GM23338 (cell line): ENCODE measurements at regions not wholly inside any gene's neighbourhood (a gene's known extent, or its start where the extent isn't known, plus 50 kb on each side); places are given as distances from the start of the nearest gene placed in this dataset.

Experiments used
- ATAC-seq: fragments of 200-7000 bp; cut with Tn5 transposase; 3 replicates; pipeline ENCODE4 v1.9.1; 2020
- DNase-seq: peaks from one replicate; pipeline ENCODE4 v3.0.0-alpha.2; 2015; ENCODE audit warnings: low spot score
- H2AFZ ChIP-seq: fragments of 200-600 bp; sonication (generic); 2 replicates; pipeline ENCODE4 v1.8.0; 2016; ENCODE audit warnings: antibody characterized with exemption, mild to moderate bottlenecking, moderate library complexity
- H3F3A ChIP-seq: fragments of 200-600 bp; sonication (generic); replicated peaks from 2 replicates; pipeline ENCODE4 v1.8.0; 2017; ENCODE audit warnings: antibody characterized with exemption, mixed run types, low read depth
- H3K27ac ChIP-seq: fragments of 200-600 bp; sonication (generic); 2 replicates; pipeline ENCODE4 v1.6.1; 2016; ENCODE audit warnings: low read depth
- H3K27me3 ChIP-seq: fragments of 200-600 bp; sonication (generic); 2 replicates; pipeline ENCODE4 v1.8.0; 2016; ENCODE audit warnings: mild to moderate bottlenecking, mixed run types, moderate library complexity; ENCODE audit not compliant: insufficient read depth
- H3K36me3 ChIP-seq: fragments of 200-600 bp; sonication (generic); 2 replicates; pipeline ENCODE4 v1.8.0; 2016; ENCODE audit warnings: mild to moderate bottlenecking; ENCODE audit not compliant: insufficient read depth
- H3K4me1 ChIP-seq: fragments of 200-600 bp; sonication (generic); 2 replicates; pipeline ENCODE4 v1.8.0; 2016; ENCODE audit warnings: mild to moderate bottlenecking, moderate library complexity; ENCODE audit not compliant: insufficient read depth
- H3K4me2 ChIP-seq: fragments of 200-600 bp; sonication (generic); 2 replicates; pipeline ENCODE4 v1.7.1; 2017; ENCODE audit warnings: mixed run types
- H3K4me3 ChIP-seq: fragments of 200-600 bp; sonication (generic); 2 replicates; pipeline ENCODE4 v1.6.1; 2016; ENCODE audit warnings: mixed run types
- H3K79me2 ChIP-seq: fragments of 200-600 bp; sonication (generic); replicated peaks from 2 replicates; pipeline ENCODE4 v1.8.0; 2017; ENCODE audit warnings: mild to moderate bottlenecking; ENCODE audit not compliant: insufficient read depth
- H3K9me2 ChIP-seq: fragments of 200-600 bp; sonication (generic); 2 replicates; pipeline ENCODE4 v1.8.0; 2017; ENCODE audit not compliant: insufficient read depth
- H4K20me1 ChIP-seq: fragments of 200-600 bp; sonication (generic); replicated peaks from 2 replicates; pipeline ENCODE4 v1.8.0; 2017; ENCODE audit warnings: mild to moderate bottlenecking; ENCODE audit not compliant: insufficient read depth
- H3K27ac Mint-ChIP-seq: 2 replicates; pipeline ENCODE4 v1.8.0; 2020; ENCODE audit warnings: inconsistent platforms, mild to moderate bottlenecking, moderate library complexity, mixed read lengths
- H3K27me3 Mint-ChIP-seq: 3 replicates; pipeline ENCODE4 v1.8.0; 2022; ENCODE audit warnings: low read depth, mild to moderate bottlenecking, moderate library complexity, mixed read lengths, inconsistent platforms; ENCODE audit not compliant: insufficient read depth, poor library complexity
- H3K36me3 Mint-ChIP-seq: 3 replicates; pipeline ENCODE4 v1.8.0; 2021; ENCODE audit warnings: low read depth, mild to moderate bottlenecking, inconsistent platforms, moderate library complexity, mixed read lengths
- H3K4me1 Mint-ChIP-seq: 3 replicates; pipeline ENCODE4 v1.8.0; 2020; ENCODE audit warnings: mild to moderate bottlenecking, inconsistent platforms, mixed read lengths
- H3K4me3 Mint-ChIP-seq: 3 replicates; pipeline ENCODE4 v1.8.0; 2021; ENCODE audit warnings: moderate library complexity, mild to moderate bottlenecking, inconsistent platforms, mixed read lengths
- H3K9me3 Mint-ChIP-seq: 3 replicates; pipeline ENCODE4 v1.8.0; 2020; ENCODE audit warnings: moderate library complexity, mild to moderate bottlenecking, inconsistent platforms, mixed read lengths
- CTCF ChIP-seq, 2 experiments: fragments of 200-600 bp in 1 of 2; sonication (generic) in 1 of 2; conservative IDR thresholded peaks; 2 replicates each; pipeline versions ENCODE4 v1.5.1 to v1.6.1; 2016 to 2017; ENCODE audit warnings: antibody characterized with exemption in 2 of 2, low read depth in 2 of 2, mild to moderate bottlenecking in 2 of 2, moderate library complexity in 1 of 2
- EZH2phosphoT487 ChIP-seq: fragments of 200-600 bp; sonication (generic); IDR thresholded peaks from one replicate; pipeline ENCODE4 v1.8.1; 2018; ENCODE audit warnings: antibody characterized with exemption; ENCODE audit not compliant: unreplicated experiment
- JUNB ChIP-seq: IDR thresholded peaks from one replicate; pipeline ENCODE4 v1.6.1; 2016; ENCODE audit warnings: antibody characterized with exemption; ENCODE audit not compliant: unreplicated experiment
- NANOG ChIP-seq: IDR thresholded peaks from 2 replicates; pipeline ENCODE4 v1.6.1; 2016; ENCODE audit warnings: antibody characterized with exemption, borderline replicate concordance
- POLR2AphosphoS5 ChIP-seq: IDR thresholded peaks from 2 replicates; pipeline ENCODE4 v1.6.1; 2016; ENCODE audit warnings: antibody characterized with exemption, low read depth
- STAT1 ChIP-seq: IDR thresholded peaks from one replicate; pipeline ENCODE4 v1.6.1; 2016; ENCODE audit warnings: antibody characterized with exemption; ENCODE audit not compliant: unreplicated experiment
- ZNF114 ChIP-seq: fragments of 250-450 bp; sonication (Bioruptor Pico); IDR thresholded peaks from 2 replicates; pipeline ENCODE4 v1.5.0; 2020; ENCODE audit warnings: mild to moderate bottlenecking, moderate library complexity
- ZNF331 ChIP-seq: fragments of 250-450 bp; sonication (Bioruptor Pico); IDR thresholded peaks from 2 replicates; pipeline ENCODE4 v1.5.0; 2020; ENCODE audit warnings: low read depth, mild to moderate bottlenecking, moderate library complexity
- TF ChIP-seq, protein P1 (sequence below): fragments of 250-450 bp; sonication (Bioruptor Pico); IDR thresholded peaks from 2 replicates; pipeline ENCODE4 v1.5.0; 2020; ENCODE audit warnings: mild to moderate bottlenecking, moderate library complexity

DNA sequence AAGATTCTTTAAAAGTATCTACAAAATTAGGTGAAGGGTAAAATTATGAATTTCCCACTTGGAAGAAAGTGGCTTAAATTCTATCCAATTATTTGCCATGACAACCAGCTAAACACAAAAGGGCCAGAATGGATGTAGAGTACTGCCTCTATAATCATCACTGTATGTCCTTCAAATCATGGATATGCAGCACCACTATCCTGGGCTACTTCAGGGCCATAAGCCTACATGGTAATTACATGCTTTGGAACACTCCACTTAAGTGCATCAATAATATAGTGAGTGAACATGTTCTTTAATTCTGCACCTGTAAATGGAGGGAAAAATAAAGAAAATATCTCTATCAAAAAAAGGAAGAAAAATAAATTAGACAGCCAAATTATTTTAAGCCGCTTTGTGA lies 575.2 kb downstream of the ISL1 start:
- Histone ChIP-seq H3F3A (no peaks in the 10 kb centered on the region), H3K27me3 (no peaks in the 10 kb centered on the region), H2AFZ (no peak overlapping the region), H3K4me1 (no peaks in the 10 kb centered on the region), H4K20me1 (no peaks in the 10 kb centered on the region), H3K36me3 (no peaks in the 10 kb centered on the region; the same call in 1 of the 2 replicates), H3K79me2 (no peaks in the 10 kb centered on the region), H3K27ac (no peak overlapping the region), H3K4me3 (no peak overlapping the region), H3K9me2 (no peaks in the 10 kb centered on the region), H3K4me2 (no peak overlapping the region)
- ATAC-seq (no peak), DNase-seq (no peak)
- peaks cover 25% of the 10 kb centered on the region for H3K9me3 Mint-ChIP-seq
- no peak overlapping the region for H3K27ac Mint-ChIP-seq
- H3K36me3 Mint-ChIP-seq = peaks cover 14% of the 10 kb centered on the region; the same call in 2 of the 3 replicates
- TF ChIP-seq EZH2phosphoT487 = no peak
- TF ChIP-seq ZNF114 (CRISPR knock-in tag) = no peak
- no peak for TF ChIP-seq STAT1
- TF ChIP-seq POLR2AphosphoS5 = no peak
- TF ChIP-seq NANOG = no peak
- TF ChIP-seq, protein P1, sequence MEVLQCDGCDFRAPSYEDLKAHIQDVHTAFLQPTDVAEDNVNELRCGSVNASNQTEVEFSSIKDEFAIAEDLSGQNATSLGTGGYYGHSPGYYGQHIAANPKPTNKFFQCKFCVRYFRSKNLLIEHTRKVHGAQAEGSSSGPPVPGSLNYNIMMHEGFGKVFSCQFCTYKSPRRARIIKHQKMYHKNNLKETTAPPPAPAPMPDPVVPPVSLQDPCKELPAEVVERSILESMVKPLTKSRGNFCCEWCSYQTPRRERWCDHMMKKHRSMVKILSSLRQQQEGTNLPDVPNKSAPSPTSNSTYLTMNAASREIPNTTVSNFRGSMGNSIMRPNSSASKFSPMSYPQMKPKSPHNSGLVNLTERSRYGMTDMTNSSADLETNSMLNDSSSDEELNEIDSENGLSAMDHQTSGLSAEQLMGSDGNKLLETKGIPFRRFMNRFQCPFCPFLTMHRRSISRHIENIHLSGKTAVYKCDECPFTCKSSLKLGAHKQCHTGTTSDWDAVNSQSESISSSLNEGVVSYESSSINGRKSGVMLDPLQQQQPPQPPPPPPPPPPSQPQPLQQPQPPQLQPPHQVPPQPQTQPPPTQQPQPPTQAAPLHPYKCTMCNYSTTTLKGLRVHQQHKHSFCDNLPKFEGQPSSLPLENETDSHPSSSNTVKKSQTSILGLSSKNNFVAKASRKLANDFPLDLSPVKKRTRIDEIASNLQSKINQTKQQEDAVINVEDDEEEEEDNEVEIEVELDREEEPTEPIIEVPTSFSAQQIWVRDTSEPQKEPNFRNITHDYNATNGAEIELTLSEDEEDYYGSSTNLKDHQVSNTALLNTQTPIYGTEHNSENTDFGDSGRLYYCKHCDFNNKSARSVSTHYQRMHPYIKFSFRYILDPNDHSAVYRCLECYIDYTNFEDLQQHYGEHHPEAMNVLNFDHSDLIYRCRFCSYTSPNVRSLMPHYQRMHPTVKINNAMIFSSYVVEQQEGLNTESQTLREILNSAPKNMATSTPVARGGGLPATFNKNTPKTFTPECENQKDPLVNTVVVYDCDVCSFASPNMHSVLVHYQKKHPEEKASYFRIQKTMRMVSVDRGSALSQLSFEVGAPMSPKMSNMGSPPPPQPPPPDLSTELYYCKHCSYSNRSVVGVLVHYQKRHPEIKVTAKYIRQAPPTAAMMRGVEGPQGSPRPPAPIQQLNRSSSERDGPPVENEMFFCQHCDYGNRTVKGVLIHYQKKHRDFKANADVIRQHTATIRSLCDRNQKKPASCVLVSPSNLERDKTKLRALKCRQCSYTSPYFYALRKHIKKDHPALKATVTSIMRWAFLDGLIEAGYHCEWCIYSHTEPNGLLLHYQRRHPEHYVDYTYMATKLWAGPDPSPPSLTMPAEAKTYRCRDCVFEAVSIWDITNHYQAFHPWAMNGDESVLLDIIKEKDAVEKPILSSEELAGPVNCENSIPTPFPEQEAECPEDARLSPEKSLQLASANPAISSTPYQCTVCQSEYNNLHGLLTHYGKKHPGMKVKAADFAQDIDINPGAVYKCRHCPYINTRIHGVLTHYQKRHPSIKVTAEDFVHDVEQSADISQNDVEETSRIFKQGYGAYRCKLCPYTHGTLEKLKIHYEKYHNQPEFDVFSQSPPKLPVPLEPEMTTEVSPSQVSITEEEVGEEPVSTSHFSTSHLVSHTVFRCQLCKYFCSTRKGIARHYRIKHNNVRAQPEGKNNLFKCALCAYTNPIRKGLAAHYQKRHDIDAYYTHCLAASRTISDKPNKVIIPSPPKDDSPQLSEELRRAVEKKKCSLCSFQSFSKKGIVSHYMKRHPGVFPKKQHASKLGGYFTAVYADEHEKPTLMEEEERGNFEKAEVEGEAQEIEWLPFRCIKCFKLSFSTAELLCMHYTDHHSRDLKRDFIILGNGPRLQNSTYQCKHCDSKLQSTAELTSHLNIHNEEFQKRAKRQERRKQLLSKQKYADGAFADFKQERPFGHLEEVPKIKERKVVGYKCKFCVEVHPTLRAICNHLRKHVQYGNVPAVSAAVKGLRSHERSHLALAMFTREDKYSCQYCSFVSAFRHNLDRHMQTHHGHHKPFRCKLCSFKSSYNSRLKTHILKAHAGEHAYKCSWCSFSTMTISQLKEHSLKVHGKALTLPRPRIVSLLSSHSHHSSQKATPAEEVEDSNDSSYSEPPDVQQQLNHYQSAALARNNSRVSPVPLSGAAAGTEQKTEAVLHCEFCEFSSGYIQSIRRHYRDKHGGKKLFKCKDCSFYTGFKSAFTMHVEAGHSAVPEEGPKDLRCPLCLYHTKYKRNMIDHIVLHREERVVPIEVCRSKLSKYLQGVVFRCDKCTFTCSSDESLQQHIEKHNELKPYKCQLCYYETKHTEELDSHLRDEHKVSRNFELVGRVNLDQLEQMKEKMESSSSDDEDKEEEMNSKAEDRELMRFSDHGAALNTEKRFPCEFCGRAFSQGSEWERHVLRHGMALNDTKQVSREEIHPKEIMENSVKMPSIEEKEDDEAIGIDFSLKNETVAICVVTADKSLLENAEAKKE (CRISPR knock-in tag) = no peak
- TF ChIP-seq ZNF331 = no peak
- H3K4me1 Mint-ChIP-seq = peaks cover 2% of the 10 kb centered on the region
- H3K27me3 Mint-ChIP-seq = no peaks in the 10 kb centered on the region
- H3K4me3 Mint-ChIP-seq = no peak overlapping the region

GRCh38 chr5:51960617-51961121 lies 577.4 kb downstream of the ISL1 start:
- DNase-seq (no peak), ATAC-seq (no peak)
- Histone ChIP-seq H3K27me3 (no peaks in the 10 kb centered on the region), H4K20me1 (no peaks in the 10 kb centered on the region), H3K36me3 (no peaks in the 10 kb centered on the region), H3K9me2 (no peaks in the 10 kb centered on the region), H3K4me1 (no peaks in the 10 kb centered on the region), H2AFZ (no peak overlapping the region), H3K79me2 (no peaks in the 10 kb centered on the region), H3F3A (no peaks in the 10 kb centered on the region), H3K4me2 (no peak overlapping the region), H3K27ac (no peak overlapping the region), H3K4me3 (no peak overlapping the region)
- peaks cover 2% of the 10 kb centered on the region for H3K4me1 Mint-ChIP-seq
- H3K27ac Mint-ChIP-seq = no peak overlapping the region
- TF ChIP-seq CTCF (conservative IDR thresholded peaks at IDR 0.05; ENCODE audit: low read depth in 2 of 2) (peak; percentile 53 to 67), JUNB (no peak)
- H3K36me3 Mint-ChIP-seq = no peaks in the 10 kb centered on the region
- no peak overlapping the region for H3K4me3 Mint-ChIP-seq
- peaks cover 6% of the 10 kb centered on the region; the same call in 2 of the 3 replicates for H3K9me3 Mint-ChIP-seq
- no peaks in the 10 kb centered on the region for H3K27me3 Mint-ChIP-seq
